ENCODE measurements at regions not wholly inside any gene's neighbourhood (a gene's known extent, or its start where the extent isn't known, plus 50 kb on each side); places are given as distances from the start of the nearest gene placed in this dataset.

DNA sequence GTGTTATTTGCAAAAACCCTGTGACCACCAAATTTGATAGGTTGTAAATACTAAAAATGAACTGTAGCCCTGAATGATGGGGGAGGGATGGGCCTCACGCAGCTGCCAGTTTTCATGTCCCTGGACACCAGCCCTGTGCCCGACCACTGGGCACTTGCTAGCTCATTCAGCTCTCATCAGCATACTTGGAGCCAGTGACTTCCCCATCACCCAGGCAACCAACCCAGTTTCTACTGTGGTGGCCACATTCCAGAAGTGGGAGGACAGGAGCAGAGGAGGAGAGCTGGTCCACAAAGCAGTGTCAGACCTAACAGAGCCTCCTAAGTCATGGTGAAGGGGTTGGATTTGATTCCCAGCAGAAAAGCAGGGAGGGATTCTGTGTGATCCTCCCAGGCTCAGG, 128.2 kb downstream of the CPEB2 start:
- DNase-seq (ENCODE audit: low read depth): no peak
- H3K4me3 ChIP-seq (ENCODE audit: low read depth, low read length): no peak overlapping the region
- TF ChIP-seq, protein P1, sequence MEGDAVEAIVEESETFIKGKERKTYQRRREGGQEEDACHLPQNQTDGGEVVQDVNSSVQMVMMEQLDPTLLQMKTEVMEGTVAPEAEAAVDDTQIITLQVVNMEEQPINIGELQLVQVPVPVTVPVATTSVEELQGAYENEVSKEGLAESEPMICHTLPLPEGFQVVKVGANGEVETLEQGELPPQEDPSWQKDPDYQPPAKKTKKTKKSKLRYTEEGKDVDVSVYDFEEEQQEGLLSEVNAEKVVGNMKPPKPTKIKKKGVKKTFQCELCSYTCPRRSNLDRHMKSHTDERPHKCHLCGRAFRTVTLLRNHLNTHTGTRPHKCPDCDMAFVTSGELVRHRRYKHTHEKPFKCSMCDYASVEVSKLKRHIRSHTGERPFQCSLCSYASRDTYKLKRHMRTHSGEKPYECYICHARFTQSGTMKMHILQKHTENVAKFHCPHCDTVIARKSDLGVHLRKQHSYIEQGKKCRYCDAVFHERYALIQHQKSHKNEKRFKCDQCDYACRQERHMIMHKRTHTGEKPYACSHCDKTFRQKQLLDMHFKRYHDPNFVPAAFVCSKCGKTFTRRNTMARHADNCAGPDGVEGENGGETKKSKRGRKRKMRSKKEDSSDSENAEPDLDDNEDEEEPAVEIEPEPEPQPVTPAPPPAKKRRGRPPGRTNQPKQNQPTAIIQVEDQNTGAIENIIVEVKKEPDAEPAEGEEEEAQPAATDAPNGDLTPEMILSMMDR (IDR thresholded peaks at IDR 0.05; ENCODE audit: control insufficient read depth, extremely low read depth, insufficient read depth): no peak

DNA sequence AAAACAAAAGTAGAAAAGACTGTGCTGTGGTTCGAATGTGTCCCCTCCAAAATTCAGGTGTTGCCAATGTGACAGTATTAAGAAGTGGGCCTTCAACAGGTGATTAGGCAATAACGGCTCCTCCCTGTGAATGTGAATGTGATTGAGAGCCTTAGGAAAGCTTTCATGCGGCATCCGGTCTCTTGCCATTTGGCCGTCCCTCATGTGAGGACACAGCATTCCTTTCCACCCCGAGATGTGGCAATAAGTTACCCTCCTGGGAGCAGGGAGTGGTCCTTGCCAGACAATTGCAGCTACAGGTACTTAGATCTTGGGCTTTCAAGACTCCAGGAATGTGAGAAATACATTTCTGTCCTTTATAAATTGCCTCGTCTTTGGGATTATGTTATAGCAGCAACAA, 129.3 kb downstream of the CPEB2 start:
- TF ChIP-seq, protein P1 (IDR thresholded peaks at IDR 0.05; ENCODE audit: control insufficient read depth, extremely low read depth, insufficient read depth): no peak
- H3K4me3 ChIP-seq (ENCODE audit: low read depth, low read length): no peak overlapping the region
- DNase-seq (ENCODE audit: low read depth): no peak

DNA sequence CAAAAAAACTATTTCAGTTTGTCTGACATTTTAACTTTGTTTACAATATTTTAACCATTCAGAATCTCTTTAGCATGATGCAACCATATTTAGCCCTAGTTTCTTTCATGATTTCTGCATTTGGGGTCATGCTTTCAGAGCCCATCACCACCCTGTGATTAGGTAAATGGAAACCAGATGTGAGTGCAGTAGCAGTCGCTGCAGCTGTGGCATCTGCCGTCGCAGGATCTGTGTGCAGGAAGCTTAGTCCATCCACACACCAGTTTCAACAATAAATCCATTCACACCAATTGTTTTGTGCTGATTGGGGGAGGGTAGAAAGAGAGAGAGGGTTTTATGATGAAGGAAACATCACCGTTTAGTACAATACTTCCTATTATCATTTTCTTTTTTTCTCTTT, 130.5 kb downstream of the CPEB2 start:
- no peak overlapping the region for H3K4me3 ChIP-seq (ENCODE audit: low read depth, low read length)
- no peak for DNase-seq (ENCODE audit: low read depth)
- TF ChIP-seq, protein P1 (IDR thresholded peaks at IDR 0.05; ENCODE audit: control insufficient read depth, extremely low read depth, insufficient read depth): no peak

DNA sequence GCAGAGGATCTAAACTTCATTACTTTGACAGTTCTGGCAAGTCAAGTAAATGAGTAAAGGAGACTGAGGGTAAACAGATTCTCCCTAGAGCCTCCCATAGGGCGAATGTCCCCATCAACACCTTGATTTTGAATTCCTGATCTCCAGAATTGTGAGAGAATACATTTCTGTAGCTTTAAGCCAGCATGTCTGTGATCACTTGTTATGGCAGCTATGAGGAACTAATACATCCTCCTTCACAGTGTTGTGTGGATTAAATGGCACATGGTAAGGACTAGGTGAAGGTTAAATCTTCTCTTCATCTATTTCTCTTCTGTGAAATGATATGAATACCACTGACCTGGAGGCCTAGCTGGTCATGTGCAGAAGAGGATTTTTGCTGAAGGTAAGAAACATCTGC, 137.3 kb downstream of the CPEB2 start:
- no peak overlapping the region for H3K4me3 ChIP-seq (ENCODE audit: low read depth, low read length)
- TF ChIP-seq, protein P1 (IDR thresholded peaks at IDR 0.05; ENCODE audit: control insufficient read depth, extremely low read depth, insufficient read depth): no peak
- DNase-seq (ENCODE audit: low read depth): no peak

DNA sequence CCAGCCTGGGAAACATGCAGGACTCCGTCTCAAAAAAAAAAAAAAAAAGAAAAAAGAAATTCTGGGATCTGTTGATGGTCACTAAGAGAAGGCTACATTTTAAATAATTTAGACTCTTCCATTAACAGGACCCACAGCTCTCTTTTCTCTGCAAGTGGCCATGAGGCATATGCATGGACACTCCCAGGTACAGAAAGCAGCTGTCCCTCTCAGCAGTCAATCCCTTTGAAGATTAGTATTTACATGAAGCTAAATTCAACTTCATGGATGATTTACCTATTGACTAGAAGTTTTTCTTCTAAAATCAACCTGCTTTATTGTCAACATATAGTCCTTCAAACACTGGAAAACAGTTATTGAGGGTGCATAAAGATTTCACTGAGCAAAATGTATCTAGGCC, 139.9 kb downstream of the CPEB2 start:
- TF ChIP-seq, protein P1 (IDR thresholded peaks at IDR 0.05; ENCODE audit: control insufficient read depth, extremely low read depth, insufficient read depth): no peak
- no peak for DNase-seq (ENCODE audit: low read depth)
- H3K4me3 ChIP-seq (ENCODE audit: low read depth, low read length): no peak overlapping the region

DNA sequence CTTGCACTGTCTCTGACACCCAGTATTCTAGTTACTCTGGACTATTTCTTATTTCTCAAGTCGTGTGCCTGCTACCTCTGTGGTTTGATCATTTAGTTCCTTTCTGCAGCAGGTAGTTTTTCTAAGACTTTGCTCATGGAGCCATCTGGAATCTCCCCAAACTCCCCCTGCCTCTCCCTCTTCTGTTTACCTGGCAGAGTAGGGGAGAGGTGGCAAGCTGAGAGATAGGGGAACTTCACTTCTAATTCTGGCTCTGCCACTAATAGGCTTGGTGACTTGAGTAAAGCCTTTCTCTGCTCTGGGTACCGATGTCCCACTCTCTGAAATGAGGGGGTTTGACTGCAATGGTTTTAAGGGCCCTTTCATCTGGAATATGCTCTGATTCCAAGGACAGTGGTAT, 141.3 kb downstream of the CPEB2 start:
- DNase-seq (ENCODE audit: low read depth): no peak
- TF ChIP-seq, protein P1 (IDR thresholded peaks at IDR 0.05; ENCODE audit: control insufficient read depth, extremely low read depth, insufficient read depth): no peak
- H3K4me3 ChIP-seq (ENCODE audit: low read depth, low read length): no peak overlapping the region

DNA sequence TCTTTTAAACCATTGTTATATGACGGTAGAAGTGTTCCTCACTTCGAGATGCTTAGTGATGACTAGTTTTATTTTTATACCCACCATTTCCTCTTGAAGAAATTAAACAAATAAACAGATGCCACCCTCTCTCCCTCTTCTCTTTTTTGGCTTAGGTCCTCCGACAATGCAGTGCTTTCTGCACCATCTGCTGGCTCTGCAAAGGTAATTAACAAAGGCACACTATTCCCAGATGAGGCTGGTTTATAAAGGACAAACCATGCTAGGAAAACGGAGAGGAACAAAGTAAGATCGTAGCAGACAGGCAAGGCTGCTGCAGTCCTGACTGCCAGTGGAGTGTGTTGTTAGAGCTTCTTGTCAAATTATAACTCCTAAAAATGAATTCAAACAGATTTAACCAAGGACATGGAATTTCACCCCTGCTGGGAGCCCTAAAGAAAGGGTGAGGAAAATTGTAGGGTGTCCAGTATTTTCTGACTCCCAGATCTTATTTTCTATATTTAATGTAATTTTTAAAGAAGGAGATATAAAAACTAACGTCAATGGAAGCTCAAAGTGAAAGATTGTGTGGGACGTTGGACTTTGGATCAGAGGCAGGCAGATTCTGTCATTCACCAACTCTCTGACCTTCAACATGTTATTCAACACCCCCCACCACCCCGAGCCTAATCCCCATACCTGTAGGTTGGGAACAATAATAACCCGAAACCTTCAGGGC, 142.1 kb downstream of the CPEB2 start:
- TF ChIP-seq, protein P1 (IDR thresholded peaks at IDR 0.05; ENCODE audit: control insufficient read depth, extremely low read depth, insufficient read depth): peak; percentile 51
- DNase-seq (ENCODE audit: low read depth): peak; percentile 19

More for the DNA sequence above, 142.1 kb downstream of the CPEB2 start:
- no peak overlapping the region for H3K4me3 ChIP-seq (ENCODE audit: low read depth, low read length)
